Fibroblast of the aortic adventitia (primary cell): ENCODE measurements at regions not wholly inside any gene's neighbourhood (a gene's known extent, or its start where the extent isn't known, plus 50 kb on each side); places are given as distances from the start of the nearest gene placed in this dataset.

Source experiments
- DNase-seq: peaks from one replicate; pipeline ENCODE4 v3.0.0-alpha.2; 2010; ENCODE audit warnings: low read depth
- H3K4me3 ChIP-seq: 2 replicates; pipeline ENCODE4 v1.5.1; 2011; ENCODE audit warnings: low read depth, mild to moderate bottlenecking, control low read depth, low read length, moderate library complexity
- TF ChIP-seq, protein P1 (sequence below): IDR thresholded peaks from 2 replicates; pipeline ENCODE4 v1.5.1; 2011; ENCODE audit warnings: mild to moderate bottlenecking, low read length, control low read depth, inconsistent platforms; ENCODE audit not compliant: insufficient read depth

GRCh38 chr4:175561696-175562095 lies 250.4 kb downstream of the GPM6A start:
- H3K4me3 ChIP-seq: no peak overlapping the region
- no peak for DNase-seq
- TF ChIP-seq, protein P1, sequence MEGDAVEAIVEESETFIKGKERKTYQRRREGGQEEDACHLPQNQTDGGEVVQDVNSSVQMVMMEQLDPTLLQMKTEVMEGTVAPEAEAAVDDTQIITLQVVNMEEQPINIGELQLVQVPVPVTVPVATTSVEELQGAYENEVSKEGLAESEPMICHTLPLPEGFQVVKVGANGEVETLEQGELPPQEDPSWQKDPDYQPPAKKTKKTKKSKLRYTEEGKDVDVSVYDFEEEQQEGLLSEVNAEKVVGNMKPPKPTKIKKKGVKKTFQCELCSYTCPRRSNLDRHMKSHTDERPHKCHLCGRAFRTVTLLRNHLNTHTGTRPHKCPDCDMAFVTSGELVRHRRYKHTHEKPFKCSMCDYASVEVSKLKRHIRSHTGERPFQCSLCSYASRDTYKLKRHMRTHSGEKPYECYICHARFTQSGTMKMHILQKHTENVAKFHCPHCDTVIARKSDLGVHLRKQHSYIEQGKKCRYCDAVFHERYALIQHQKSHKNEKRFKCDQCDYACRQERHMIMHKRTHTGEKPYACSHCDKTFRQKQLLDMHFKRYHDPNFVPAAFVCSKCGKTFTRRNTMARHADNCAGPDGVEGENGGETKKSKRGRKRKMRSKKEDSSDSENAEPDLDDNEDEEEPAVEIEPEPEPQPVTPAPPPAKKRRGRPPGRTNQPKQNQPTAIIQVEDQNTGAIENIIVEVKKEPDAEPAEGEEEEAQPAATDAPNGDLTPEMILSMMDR: no peak

- no peak for DNase-seq
- TF ChIP-seq, protein P1: no peak
- no peak overlapping the region for H3K4me3 ChIP-seq
These were observed 250.0 kb downstream of the GPM6A start for GRCh38 chr4:175562111-175562510.

DNA sequence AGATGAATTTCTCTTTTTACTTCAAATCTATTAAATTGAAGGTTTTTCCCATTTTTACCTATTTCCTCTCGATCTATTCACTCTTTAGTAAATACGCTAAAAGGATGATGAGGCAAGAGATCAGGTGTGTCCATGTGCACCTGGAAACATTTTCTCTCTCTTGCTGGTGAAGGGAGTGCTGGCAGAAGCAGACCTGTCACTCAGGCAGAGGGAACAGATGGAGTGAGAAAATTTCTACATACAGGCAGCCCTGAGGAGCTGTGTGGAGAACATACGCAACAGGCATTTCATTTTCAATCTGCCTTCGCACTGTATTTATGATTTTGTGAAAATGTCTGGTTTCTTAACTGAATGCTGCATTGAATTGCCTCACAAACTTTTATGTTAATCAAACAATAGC lies 249.5 kb downstream of the GPM6A start:
- TF ChIP-seq, protein P1: no peak
- H3K4me3 ChIP-seq: no peak overlapping the region
- DNase-seq: no peak
